Vagina (tissue), 2 donors: ENCODE measurements at regions not wholly inside any gene's neighbourhood (a gene's known extent, or its start where the extent isn't known, plus 50 kb on each side); places are given as distances from the start of the nearest gene placed in this dataset.

Source experiments
- DNase-seq, 2 donors: peaks; one replicate each; pipeline ENCODE4 v3.0.0-alpha.2; 2017; ENCODE audit errors: extremely low spot score in 2 of 2
- H3K27ac ChIP-seq: fragments of 200-600 bp; sonication (generic); one replicate; pipeline ENCODE4 v1.5.1; 2019
- H3K27me3 ChIP-seq: fragments of 200-600 bp; sonication (generic); one replicate; pipeline ENCODE4 v1.5.1; 2019
- H3K36me3 ChIP-seq, 2 donors: fragments of 200-600 bp; sonication (generic); one replicate each; pipeline ENCODE4 v1.5.1; 2017 to 2019
- H3K4me1 ChIP-seq: fragments of 200-600 bp; sonication (generic); one replicate; pipeline ENCODE4 v1.5.1; 2019
- H3K4me3 ChIP-seq, 2 donors: fragments of 200-600 bp; sonication (generic); 1 replicate in 1 of 2; 2 replicates in 1 of 2; pipeline ENCODE4 v1.5.1; 2016 to 2019
- H3K9me3 ChIP-seq: fragments of 200-600 bp; sonication (generic); one replicate; pipeline ENCODE4 v1.5.1; 2019
- CTCF ChIP-seq, 3 experiments: fragments of 450-650 bp in 2 of 3; fragments of 200-600 bp in 1 of 3; sonication (generic) in 1 of 3; IDR thresholded peaks; one replicate each; pipeline ENCODE4 v1.5.1; 2017 to 2019; ENCODE audit warnings: antibody characterized with exemption in 3 of 3, mild to moderate bottlenecking in 2 of 3, moderate library complexity in 2 of 3
- POLR2A ChIP-seq, 2 donors: fragments of 450-650 bp; IDR thresholded peaks; one replicate each; pipeline ENCODE4 v1.6.1; 2017; ENCODE audit warnings: antibody characterized with exemption in 2 of 2, mild to moderate bottlenecking in 2 of 2, moderate library complexity in 2 of 2
- POLR2AphosphoS5 ChIP-seq, 2 donors: sonication (generic); formaldehyde crosslinking; IDR thresholded peaks; one replicate each; pipeline ENCODE4 v1.9.0; 2017; ENCODE audit warnings: antibody characterized with exemption in 2 of 2, mild to moderate bottlenecking in 2 of 2, low read depth in 1 of 2; ENCODE audit not compliant: insufficient read depth in 1 of 2
- intact Hi-C: fragments of 100-400 bp; cut with DNase I; formaldehyde crosslinking; loops from one replicate; pipeline ENCODE4 v1.15.1; 2023

GRCh38 chr13:39269004-39269403 is 230.7 kb downstream of the NHLRC3 start:
- no peaks in the 10 kb centered on the region for H3K36me3 ChIP-seq
- no peaks in the 10 kb centered on the region for H3K4me1 ChIP-seq
- no peak for DNase-seq
- H3K27me3 ChIP-seq: no peaks in the 10 kb centered on the region
- TF ChIP-seq POLR2A (IDR thresholded peaks at IDR 0.05): no peak
- no peak for TF ChIP-seq POLR2AphosphoS5 (IDR thresholded peaks at IDR 0.05; ENCODE audit: insufficient read depth in 1 of 2, low read depth in 1 of 2)
- TF ChIP-seq CTCF (IDR thresholded peaks at IDR 0.05): no peak
- H3K27ac ChIP-seq: no peak overlapping the region
- intact Hi-C loops: loop anchor here (10.0 kb wide), 1 partner anchor 124 kb away; no protein-coding TSS in a partner anchor
- H3K9me3 ChIP-seq: no peaks in the 10 kb centered on the region
- no peak overlapping the region for H3K4me3 ChIP-seq

GRCh38 chr13:39269411-39269810 is 231.2 kb downstream of the NHLRC3 start:
- no peak overlapping the region for H3K27ac ChIP-seq
- no peaks in the 10 kb centered on the region for H3K36me3 ChIP-seq
- DNase-seq: no peak
- TF ChIP-seq POLR2AphosphoS5 (IDR thresholded peaks at IDR 0.05; ENCODE audit: insufficient read depth in 1 of 2, low read depth in 1 of 2) (no peak), POLR2A (IDR thresholded peaks at IDR 0.05) (no peak), CTCF (IDR thresholded peaks at IDR 0.05) (no peak)
- H3K4me3 ChIP-seq: no peak overlapping the region
- no peaks in the 10 kb centered on the region for H3K27me3 ChIP-seq
- intact Hi-C loops: loop anchor here (10.0 kb wide), 1 partner anchor 125 kb away; no protein-coding TSS in a partner anchor
- H3K4me1 ChIP-seq: no peaks in the 10 kb centered on the region
- H3K9me3 ChIP-seq: no peaks in the 10 kb centered on the region

- no peaks in the 10 kb centered on the region for H3K27me3 ChIP-seq
- no peak overlapping the region for H3K27ac ChIP-seq
- H3K4me3 ChIP-seq: no peak overlapping the region
- intact Hi-C loops: no loop called here
- DNase-seq: no peak
- H3K9me3 ChIP-seq: no peaks in the 10 kb centered on the region
- H3K36me3 ChIP-seq: no peaks in the 10 kb centered on the region
- TF ChIP-seq POLR2AphosphoS5 (IDR thresholded peaks at IDR 0.05; ENCODE audit: insufficient read depth in 1 of 2, low read depth in 1 of 2): no peak
- TF ChIP-seq CTCF (IDR thresholded peaks at IDR 0.05): no peak
- no peak for TF ChIP-seq POLR2A (IDR thresholded peaks at IDR 0.05)
- no peaks in the 10 kb centered on the region for H3K4me1 ChIP-seq
These were observed 234.7 kb downstream of the NHLRC3 start for GRCh38 chr13:39272994-39273393.

GRCh38 chr13:39273953-39274738 is 235.9 kb downstream of the NHLRC3 start:
- no peak overlapping the region for H3K4me3 ChIP-seq
- intact Hi-C loops: no loop called here

More at GRCh38 chr13:39273953-39274738, 235.9 kb downstream of the NHLRC3 start:
- Histone ChIP-seq H3K36me3 (no peaks in the 10 kb centered on the region), H3K9me3 (no peaks in the 10 kb centered on the region), H3K27ac (no peak overlapping the region), H3K4me1 (no peaks in the 10 kb centered on the region), H3K27me3 (no peaks in the 10 kb centered on the region)
- no peak for DNase-seq
- TF ChIP-seq CTCF (IDR thresholded peaks at IDR 0.05) (no peak), POLR2A (IDR thresholded peaks at IDR 0.05) (no peak), POLR2AphosphoS5 (IDR thresholded peaks at IDR 0.05; ENCODE audit: insufficient read depth in 1 of 2, low read depth in 1 of 2) (no peak)
